Psoas muscle (tissue), 7 donors: ENCODE measurements at regions not wholly inside any gene's neighbourhood (a gene's known extent, or its start where the extent isn't known, plus 50 kb on each side); places are given as distances from the start of the nearest gene placed in this dataset.

Experiments
- ATAC-seq, 4 donors: fragments of 200-7000 bp; cut with Tn5 transposase; one replicate each; pipeline ENCODE4 v1.9.1; 2020; ENCODE audit warnings: moderate library complexity in 3 of 4, mild to moderate bottlenecking in 2 of 4
- DNase-seq, 2 donors: peaks; one replicate each; pipeline ENCODE4 v3.0.0-alpha.2; 2020
- H3K27ac ChIP-seq: fragments of 200-600 bp; one replicate; pipeline ENCODE4 v1.8.0; 2022
- H3K27me3 ChIP-seq, 3 donors: fragments of 200-600 bp in 1 of 3; one replicate each; pipeline versions ENCODE4 v1.6.1 to v1.8.0; 2013 to 2022; ENCODE audit warnings: low read length in 2 of 3, mild to moderate bottlenecking in 2 of 3, moderate library complexity in 1 of 3; ENCODE audit not compliant: insufficient read depth in 3 of 3
- H3K36me3 ChIP-seq, 2 donors: fragments of 200-600 bp in 1 of 2; one replicate each; pipeline versions ENCODE4 v1.6.1 to v1.8.0; 2013 to 2022; ENCODE audit warnings: low read depth in 1 of 2, mild to moderate bottlenecking in 1 of 2, moderate library complexity in 1 of 2; ENCODE audit not compliant: insufficient read depth in 1 of 2
- H3K4me1 ChIP-seq: fragments of 200-600 bp; one replicate; pipeline ENCODE4 v1.8.0; 2022
- H3K4me3 ChIP-seq: fragments of 200-600 bp; one replicate; pipeline ENCODE4 v1.8.0; 2022; ENCODE audit warnings: mild to moderate bottlenecking
- H3K9me3 ChIP-seq: fragments of 200-600 bp; one replicate; pipeline ENCODE4 v1.8.0; 2022
- WGBS, 3 donors: extraction: QIAGEN DNeasy Blood & Tissue Kit; methylation state at CpG; one replicate each; pipeline versions ENCODE4 v1.1.6 to v1.1.7; 2013; 5-methylcytosine and 5-hydroxymethylcytosine counted together
- intact Hi-C, 2 donors: fragments of 100-400 bp; cut with DNase I; formaldehyde crosslinking; loops; one replicate each; pipeline versions ENCODE4 v1.11.0 to v1.14.2; 2022
- TF ChIP-seq, protein P1 (sequence below): fragments of 200-600 bp; IDR thresholded peaks from one replicate; pipeline ENCODE4 v1.8.0; 2022; ENCODE audit warnings: antibody characterized with exemption
- donor health status: healthy with polysubstance abuse.
- donor health status: DM: no; HTN: no; CAD: no; lungs with moderate emphysema.
- donor health status: Bipolar disorder and iron deficiency.
- donor health status: healthy.
- donor health status: DM: yes; HTN: yes; CAD: no.
- donor health status: DM: no; HTN: no; CAD: no.
- donor health status: DM: yes; HTN: yes; CAD: no.

DNA sequence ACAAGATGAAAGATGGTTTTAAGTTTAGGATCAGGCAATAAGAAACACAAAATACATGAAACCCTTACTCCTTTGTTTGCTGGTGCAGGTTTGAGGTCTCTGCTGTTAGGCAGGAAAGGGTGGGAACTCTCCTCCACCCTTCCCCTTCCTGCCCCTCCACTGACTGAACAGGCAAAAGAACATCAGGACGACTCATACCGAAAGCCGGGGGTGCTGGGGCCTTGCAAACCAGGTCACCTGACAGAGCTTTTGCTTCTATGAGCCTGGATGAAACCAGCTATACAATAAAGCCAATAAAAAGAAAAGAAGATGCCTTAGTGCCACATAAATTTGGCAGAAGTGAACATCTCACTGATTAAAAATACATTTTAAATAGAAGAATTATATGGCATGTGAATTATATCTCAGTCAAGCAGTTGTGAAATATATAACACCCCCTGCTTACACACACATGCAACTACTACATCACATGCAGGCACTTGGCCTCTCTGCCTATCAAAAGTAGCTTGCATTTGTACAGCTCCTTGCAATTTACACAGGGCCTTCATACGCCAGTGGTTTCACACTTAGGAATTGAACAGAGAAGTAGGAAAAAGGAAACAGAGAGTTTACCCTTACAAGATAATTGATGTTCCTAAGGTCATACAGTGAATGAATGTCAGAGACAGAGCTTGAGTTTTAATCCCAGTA lies 215.1 kb upstream of the TRIB2 start:
- TF ChIP-seq, protein P1, sequence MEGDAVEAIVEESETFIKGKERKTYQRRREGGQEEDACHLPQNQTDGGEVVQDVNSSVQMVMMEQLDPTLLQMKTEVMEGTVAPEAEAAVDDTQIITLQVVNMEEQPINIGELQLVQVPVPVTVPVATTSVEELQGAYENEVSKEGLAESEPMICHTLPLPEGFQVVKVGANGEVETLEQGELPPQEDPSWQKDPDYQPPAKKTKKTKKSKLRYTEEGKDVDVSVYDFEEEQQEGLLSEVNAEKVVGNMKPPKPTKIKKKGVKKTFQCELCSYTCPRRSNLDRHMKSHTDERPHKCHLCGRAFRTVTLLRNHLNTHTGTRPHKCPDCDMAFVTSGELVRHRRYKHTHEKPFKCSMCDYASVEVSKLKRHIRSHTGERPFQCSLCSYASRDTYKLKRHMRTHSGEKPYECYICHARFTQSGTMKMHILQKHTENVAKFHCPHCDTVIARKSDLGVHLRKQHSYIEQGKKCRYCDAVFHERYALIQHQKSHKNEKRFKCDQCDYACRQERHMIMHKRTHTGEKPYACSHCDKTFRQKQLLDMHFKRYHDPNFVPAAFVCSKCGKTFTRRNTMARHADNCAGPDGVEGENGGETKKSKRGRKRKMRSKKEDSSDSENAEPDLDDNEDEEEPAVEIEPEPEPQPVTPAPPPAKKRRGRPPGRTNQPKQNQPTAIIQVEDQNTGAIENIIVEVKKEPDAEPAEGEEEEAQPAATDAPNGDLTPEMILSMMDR, result no peak
- Histone ChIP-seq H3K4me3 (no peak overlapping the region), H3K27me3 (peaks cover 0 to 3% (median 0%) of the 10 kb centered on the region in 3 donors), H3K4me1 (no peaks in the 10 kb centered on the region), H3K27ac (no peak overlapping the region), H3K9me3 (no peaks in the 10 kb centered on the region), H3K36me3 (no peaks in the 10 kb centered on the region)
- intact Hi-C loops, result no loop called here
- ATAC-seq (peak in 1 of 4 donors; percentile 56), DNase-seq (peak; percentile 24 to 54)
- 51 to 56% (median 55%) methylated on average over 4 of the region's 4 CpGs for WGBS, 3 donors

DNA sequence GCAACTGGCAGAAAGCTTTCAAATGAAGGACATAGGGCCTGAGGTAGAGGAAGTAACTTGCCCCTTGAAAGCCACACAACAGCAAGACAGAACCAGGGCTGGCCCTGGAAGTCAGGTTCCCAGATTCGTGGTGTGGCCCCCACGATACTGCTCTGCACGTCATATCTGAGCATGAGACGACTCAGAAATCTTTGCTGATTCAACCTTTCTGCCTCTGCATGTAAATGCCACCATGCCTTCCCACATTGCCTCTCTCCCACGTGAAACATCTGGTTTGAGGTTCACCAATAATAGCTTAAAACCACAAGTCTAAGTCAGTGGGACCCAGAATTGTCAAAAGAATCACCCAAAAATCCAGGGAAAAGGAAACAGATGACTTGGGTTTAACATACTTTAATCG lies 214.0 kb upstream of the TRIB2 start:
- Histone ChIP-seq H3K36me3 (no peaks in the 10 kb centered on the region), H3K9me3 (no peaks in the 10 kb centered on the region), H3K4me1 (no peaks in the 10 kb centered on the region), H3K27ac (no peak overlapping the region), H3K4me3 (no peak overlapping the region), H3K27me3 (peaks cover 0 to 3% (median 0%) of the 10 kb centered on the region in 3 donors)
- WGBS, 3 donors, result 80 to 87% (median 82%) methylated on average over 6 of the region's 6 CpGs
- intact Hi-C loops, result no loop called here
- ATAC-seq (no peak), DNase-seq (no peak)
- TF ChIP-seq, protein P1, result no peak

DNA sequence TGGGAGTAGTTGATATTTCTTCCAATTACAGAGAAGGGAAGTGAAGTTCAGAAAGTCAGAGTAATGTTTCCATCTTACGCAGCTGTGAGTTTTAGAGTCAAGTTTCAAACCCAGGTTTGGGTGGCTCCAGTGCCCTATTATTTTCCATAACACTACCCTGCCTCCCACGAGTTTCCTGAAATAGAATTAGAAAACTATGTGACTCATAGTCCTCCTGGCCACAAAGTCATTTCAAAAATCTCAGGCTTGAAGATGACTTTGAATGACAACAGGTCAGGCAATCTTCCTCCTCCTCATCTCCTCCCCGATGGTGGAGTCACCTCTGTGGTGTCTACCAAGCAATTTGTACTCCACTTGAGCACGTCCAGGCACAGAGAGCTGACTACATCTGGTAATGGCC lies 212.3 kb upstream of the TRIB2 start:
- no peaks in the 10 kb centered on the region for H3K36me3 ChIP-seq
- no peaks in the 10 kb centered on the region for H3K4me1 ChIP-seq
- ATAC-seq (peak in 1 of 4 donors; percentile 30), DNase-seq (no peak)
- peaks cover 0 to 1% (median 0%) of the 10 kb centered on the region in 3 donors for H3K27me3 ChIP-seq
- 53 to 64% (median 63%) methylated on average over 4 of the region's 4 CpGs for WGBS, 3 donors
- intact Hi-C loops, result no loop called here
- no peaks in the 10 kb centered on the region for H3K9me3 ChIP-seq
- no peak overlapping the region for H3K27ac ChIP-seq
- TF ChIP-seq, protein P1, result no peak
- H3K4me3 ChIP-seq, result no peak overlapping the region

- no peaks in the 10 kb centered on the region for H3K27me3 ChIP-seq
- H3K9me3 ChIP-seq, result no peaks in the 10 kb centered on the region
- TF ChIP-seq, protein P1, result no peak
- H3K27ac ChIP-seq, result no peak overlapping the region
- H3K4me1 ChIP-seq, result no peaks in the 10 kb centered on the region
- no peaks in the 10 kb centered on the region for H3K36me3 ChIP-seq
- 80 to 95% (median 89%) methylated on average over 2 of the region's 2 CpGs for WGBS, 3 donors
- no peak for DNase-seq
- no peak overlapping the region for H3K4me3 ChIP-seq
- ATAC-seq, result no peak
- intact Hi-C loops, result no loop called here
Observed at GRCh38 chr2:12506846-12507245, 209.9 kb upstream of the TRIB2 start.

DNA sequence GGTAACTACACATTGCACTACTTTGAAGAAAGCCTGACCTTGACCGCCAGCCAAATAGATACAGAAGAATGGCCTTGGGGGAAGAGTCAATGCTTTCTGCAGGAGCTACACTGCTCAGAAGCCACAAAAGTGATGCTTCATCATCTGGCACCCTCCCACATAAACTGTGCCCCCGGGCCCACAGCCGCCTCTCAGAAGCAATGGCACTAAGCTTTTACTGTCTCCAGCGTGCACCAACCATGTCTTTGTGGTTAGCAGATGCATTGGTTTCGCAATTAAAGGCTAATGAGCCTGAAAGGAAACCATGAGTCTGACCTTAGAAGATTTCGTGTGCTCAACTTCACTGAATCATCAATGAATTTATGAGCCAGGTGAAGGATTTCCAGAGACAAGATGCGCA lies 209.4 kb upstream of the TRIB2 start:
- H3K27ac ChIP-seq, result no peak overlapping the region
- intact Hi-C loops, result no loop called here
- WGBS, 3 donors, result 59 to 82% (median 63%) methylated on average over 7 of the region's 7 CpGs
- H3K4me3 ChIP-seq, result no peak overlapping the region
- TF ChIP-seq, protein P1, result no peak
- DNase-seq (no peak), ATAC-seq (no peak)
- H3K9me3 ChIP-seq, result no peaks in the 10 kb centered on the region
- H3K4me1 ChIP-seq, result no peaks in the 10 kb centered on the region
- H3K36me3 ChIP-seq, result no peaks in the 10 kb centered on the region
- H3K27me3 ChIP-seq, result no peaks in the 10 kb centered on the region
